DMS53 treated with DMSO at 0.1 percent for 48 hours (cell line): ENCODE measurements at regions not wholly inside any gene's neighbourhood (a gene's known extent, or its start where the extent isn't known, plus 50 kb on each side); places are given as distances from the start of the nearest gene placed in this dataset.

ENCODE experiments used
- DNase-seq: peaks from one replicate; lab custom pipeline; 2025; ENCODE audit not compliant: unreplicated experiment; lab: John Stamatoyannopoulos, UW

DNA sequence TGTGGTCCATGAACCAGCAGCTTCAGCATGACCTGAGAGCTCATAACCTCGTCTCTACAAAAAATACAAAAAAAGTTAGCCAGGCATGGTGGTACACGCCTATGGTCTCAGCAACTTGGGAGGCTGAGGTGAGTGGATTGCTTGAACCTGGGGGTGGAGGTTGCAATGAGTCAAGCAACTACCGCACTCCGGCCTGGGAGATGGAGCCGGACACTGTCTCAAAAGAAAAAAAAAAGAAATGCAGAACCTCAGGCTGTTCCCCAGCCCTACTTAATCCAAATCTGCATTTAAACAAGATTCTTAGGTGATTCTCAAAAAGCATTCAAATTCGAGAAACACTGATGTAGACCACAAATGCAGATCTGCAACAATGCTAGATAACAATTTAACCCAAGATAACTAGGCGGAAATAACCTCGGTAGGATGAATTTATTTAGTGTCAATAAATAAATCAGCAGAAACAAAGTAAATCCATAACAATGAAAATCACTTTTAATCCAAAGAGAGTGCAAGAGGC lies 203.5 kb downstream of the SP3 start:
- no peak for DNase-seq

GRCh38 chr2:173762221-173762620 lies 203.0 kb downstream of the SP3 start:
- no peak for DNase-seq

GRCh38 chr2:173762864-173763263 lies 202.3 kb downstream of the SP3 start:
- no peak for DNase-seq

DNA sequence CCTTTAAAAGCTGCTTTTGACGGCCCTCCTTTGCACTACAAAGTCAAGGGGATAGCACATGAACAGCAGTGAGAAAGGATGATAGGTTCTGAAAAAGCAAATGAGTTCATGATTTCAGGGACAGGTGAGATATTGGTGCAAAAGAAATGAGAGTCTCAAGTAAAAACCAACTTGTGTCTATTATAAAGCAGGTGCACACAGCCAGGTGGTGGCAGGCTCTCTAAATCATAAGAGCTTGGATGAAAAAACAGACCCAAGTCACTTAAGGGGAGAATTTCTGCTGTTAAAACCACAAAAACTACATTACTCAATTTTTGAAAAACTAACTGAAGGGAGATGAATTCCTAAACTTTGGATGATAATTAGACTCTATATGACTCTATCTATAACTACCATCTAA lies 201.5 kb downstream of the SP3 start:
- DNase-seq, result no peak

DNA sequence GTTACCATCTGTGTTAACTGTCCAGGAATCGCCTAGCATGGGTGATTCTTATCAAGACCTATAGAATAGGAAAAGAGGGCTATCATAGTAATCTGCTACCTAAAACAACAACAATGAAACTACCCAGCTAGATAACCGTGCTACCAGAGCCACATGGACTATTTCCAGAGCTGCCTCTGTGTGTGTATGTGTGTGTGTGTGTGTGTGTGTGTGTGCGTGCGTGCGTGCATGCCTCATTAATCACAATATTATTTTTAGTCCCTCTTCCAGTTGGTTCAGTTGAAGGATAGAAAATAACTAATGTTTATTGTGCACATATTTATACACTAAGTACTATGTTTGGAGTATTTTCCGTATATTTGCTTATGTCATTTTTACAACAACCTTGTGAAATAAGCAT lies 201.1 kb downstream of the SP3 start:
- DNase-seq, result no peak

GRCh38 chr2:173766537-173767289 lies 198.5 kb downstream of the SP3 start:
- no peak for DNase-seq

GRCh38 chr2:173770947-173771678 lies 194.1 kb downstream of the SP3 start:
- no peak for DNase-seq

GRCh38 chr2:173772205-173772604 lies 193.0 kb downstream of the SP3 start:
- DNase-seq, result no peak

GRCh38 chr2:173773076-173773475 lies 192.1 kb downstream of the SP3 start:
- no peak for DNase-seq

- no peak for DNase-seq
Observed at GRCh38 chr2:173775440-173775839, 189.7 kb downstream of the SP3 start.

- no peak for DNase-seq
Observed at GRCh38 chr2:173782681-173783080, 182.5 kb downstream of the SP3 start.

DNA sequence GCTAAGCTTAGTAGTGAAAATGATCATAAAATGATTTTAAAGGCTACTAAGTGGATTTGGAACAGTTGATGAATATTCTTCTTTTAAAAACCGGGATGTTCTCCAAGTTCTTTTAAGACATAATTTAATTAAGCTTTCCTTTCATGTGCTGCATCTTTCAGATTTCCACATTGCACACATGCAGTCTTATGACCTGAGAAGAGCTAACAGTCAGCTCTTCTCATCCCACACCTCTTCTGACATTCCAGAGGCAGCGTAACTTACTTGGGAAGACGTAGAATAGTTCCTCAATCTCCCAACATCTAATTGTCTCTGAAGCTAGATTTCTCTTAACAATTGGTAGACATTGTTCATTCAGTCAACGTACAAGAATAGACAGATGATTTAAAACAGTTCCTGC lies 181.8 kb downstream of the SP3 start:
- no peak for DNase-seq

- DNase-seq, result no peak
Observed at GRCh38 chr2:173785813-173786212, 179.4 kb downstream of the SP3 start.

GRCh38 chr2:173791502-173791901 lies 173.7 kb downstream of the SP3 start:
- no peak for DNase-seq

- no peak for DNase-seq
Observed at GRCh38 chr2:173792166-173792565, 173.0 kb downstream of the SP3 start.

DNA sequence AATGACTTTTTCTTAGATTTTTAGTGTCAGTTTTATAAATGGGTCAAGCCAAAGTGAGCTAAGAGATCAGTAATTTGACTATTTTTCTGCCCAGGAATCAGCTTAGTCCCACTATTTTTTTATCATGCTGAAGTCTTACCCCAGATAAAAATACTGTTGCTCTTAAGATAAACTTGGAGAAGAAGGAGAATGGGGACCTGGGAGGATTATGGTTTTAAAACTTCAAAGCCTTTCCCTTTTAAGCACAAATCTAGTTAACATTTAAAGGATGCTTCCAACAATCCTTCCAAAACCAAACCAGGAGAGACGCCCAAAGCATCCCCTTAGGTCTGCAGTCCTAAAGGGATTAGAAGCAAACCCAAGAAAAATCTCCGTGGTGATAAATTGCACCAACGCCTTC lies 172.4 kb downstream of the SP3 start:
- DNase-seq, result no peak

- no peak for DNase-seq
Observed at GRCh38 chr2:173793709-173794565, 171.2 kb downstream of the SP3 start.

DNA sequence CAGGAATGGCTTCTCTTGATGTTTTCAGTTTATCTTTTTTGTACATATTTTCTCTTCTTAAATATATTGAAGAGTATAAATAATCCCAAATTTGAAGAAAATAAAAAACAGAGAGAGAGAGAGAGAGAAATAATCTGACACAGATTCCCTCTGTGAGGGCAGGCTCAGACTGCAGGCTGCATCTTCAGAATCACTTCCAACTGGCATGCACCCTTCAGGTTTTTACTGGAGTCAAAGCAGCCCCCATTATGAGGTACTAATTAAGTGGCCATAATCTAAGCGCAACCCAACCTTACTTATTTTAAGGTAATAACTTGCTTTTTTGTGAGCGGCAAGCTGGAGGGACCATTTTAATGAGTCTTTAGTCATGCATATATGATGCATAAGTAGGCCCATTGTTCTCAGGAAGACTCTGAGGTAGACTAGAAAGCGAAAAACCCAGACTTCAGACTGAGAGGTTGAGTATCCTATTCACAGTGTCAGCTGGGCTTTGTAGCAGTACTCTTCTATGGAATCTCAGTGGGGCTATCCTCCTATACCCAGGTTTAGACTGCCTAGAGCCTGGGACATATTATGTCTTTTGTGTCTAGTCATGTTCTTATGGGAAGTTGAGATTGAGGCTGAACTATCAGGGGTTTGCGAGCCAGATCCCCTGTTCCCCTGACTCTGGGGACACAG lies 167.4 kb downstream of the SP3 start:
- no peak for DNase-seq

DNA sequence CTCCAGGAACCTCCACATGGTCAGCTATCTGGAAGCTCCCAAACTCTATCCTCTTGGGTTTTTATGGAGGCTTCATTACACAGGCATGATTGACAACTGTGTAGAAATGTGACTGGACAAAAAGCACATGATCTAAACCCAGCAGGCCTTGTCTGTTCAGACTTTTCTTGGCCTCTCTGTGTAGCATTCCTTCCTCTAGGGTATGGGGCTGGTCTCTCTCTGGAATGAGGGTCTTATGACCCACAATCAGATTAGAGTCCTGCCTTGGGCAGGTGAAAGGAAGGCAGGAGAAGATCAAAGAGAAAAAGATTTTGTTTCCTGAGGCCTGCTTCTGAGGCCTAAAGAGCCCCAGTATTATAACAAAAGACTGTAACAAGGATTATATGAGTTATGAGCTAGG lies 162.7 kb downstream of the SP3 start:
- no peak for DNase-seq

DNA sequence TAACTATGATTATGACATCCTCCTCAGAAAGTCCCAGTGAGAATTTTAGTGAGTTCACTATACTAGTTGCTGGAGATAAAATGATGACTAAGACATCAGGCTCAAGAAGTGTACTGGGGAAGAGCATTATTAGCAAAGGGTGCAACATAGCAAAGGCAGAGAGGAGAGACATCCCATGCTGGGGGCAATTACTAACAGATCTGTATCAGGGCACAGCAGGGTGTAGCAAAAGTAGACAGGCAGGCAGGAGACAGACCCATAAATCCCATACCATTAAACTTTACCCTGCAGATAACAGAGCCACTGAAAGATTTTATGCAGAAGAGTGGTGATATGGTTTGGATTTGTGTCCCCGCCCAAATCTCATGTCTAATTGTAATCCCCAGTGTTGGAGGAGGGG lies 161.7 kb downstream of the SP3 start:
- no peak for DNase-seq

DNA sequence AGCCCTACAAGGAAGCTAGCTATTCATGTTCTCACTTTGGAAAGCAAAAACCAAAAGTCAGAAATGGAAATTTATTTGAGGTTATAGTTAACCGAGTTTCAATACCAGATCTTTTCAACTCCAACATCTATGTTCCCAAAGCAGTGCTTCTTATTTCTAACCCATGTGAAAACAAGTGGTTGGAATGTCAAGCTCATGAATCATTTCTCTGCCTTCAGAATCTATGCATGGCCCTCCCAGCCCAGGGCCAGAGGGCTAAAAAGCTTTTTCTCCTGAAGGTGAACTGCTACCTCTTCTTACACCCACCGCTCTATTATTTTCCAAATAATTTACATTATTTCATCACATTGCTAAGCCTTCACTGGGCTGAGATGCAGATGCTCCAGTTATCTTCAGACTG lies 158.4 kb downstream of the SP3 start:
- DNase-seq, result no peak
